ENCODE measurements at regions not wholly inside any gene's neighbourhood (a gene's known extent, or its start where the extent isn't known, plus 50 kb on each side); places are given as distances from the start of the nearest gene placed in this dataset.

DNA sequence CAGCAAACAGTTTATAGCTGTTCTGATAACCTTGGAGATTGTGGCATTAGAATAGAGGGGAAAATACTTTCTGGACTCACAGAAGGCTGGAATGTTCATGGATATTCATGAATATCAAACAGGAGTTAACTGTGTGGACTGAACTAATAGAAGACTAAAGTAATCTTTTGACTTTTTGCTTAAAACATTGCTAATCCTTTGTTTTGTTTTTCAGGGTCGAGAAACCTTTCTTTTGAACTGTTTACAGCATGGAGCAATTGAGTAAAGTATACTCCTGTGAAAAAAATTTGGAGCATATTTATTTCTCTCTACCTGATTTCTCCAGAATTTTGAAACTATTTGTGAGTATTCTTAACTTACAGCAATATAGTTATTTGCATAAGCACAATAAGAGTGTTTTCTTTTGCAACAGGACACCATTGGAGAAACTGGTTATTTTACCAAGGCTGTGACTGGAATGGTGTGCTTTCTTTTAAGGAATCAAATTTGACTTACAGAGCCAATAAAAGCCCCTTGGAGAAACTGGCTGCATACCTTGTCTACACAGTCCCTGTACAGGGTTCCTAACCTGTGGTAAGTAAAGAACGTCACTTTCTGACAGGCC lies 821.6 kb downstream of the TBC1D22A start:
- TF ChIP-seq, protein P1, sequence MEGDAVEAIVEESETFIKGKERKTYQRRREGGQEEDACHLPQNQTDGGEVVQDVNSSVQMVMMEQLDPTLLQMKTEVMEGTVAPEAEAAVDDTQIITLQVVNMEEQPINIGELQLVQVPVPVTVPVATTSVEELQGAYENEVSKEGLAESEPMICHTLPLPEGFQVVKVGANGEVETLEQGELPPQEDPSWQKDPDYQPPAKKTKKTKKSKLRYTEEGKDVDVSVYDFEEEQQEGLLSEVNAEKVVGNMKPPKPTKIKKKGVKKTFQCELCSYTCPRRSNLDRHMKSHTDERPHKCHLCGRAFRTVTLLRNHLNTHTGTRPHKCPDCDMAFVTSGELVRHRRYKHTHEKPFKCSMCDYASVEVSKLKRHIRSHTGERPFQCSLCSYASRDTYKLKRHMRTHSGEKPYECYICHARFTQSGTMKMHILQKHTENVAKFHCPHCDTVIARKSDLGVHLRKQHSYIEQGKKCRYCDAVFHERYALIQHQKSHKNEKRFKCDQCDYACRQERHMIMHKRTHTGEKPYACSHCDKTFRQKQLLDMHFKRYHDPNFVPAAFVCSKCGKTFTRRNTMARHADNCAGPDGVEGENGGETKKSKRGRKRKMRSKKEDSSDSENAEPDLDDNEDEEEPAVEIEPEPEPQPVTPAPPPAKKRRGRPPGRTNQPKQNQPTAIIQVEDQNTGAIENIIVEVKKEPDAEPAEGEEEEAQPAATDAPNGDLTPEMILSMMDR (conservative IDR thresholded peaks at IDR 0.05; ENCODE audit: low read length): no peak
- no peak for TF ChIP-seq EZH2phosphoT487 (IDR thresholded peaks at IDR 0.05; ENCODE audit: borderline replicate concordance)
